Common myeloid progenitor, CD34-positive (primary cell): ENCODE measurements at regions not wholly inside any gene's neighbourhood (a gene's known extent, or its start where the extent isn't known, plus 50 kb on each side); places are given as distances from the start of the nearest gene placed in this dataset.

ENCODE experiments used
- CTCF ChIA-PET: fragments of 350-600 bp; sonication (Branson Sonifier 250); formaldehyde crosslinking; loops from one replicate; lab custom pipeline; 2021; ENCODE audit warnings: antibody characterized with exemption; lab: Charles Lee
- POLR2A ChIA-PET: fragments of 350-600 bp; sonication (Branson Sonifier 250); formaldehyde crosslinking; loops from one replicate; lab custom pipeline; 2021; ENCODE audit warnings: antibody characterized with exemption; lab: Charles Lee
- DNase-seq, 3 donors: peaks; one replicate each; pipeline versions ENCODE4 v3.0.0 to v3.0.0-alpha.2; 2013
- H3K27ac ChIP-seq, 2 experiments: 1 replicate in 1 of 2; 2 replicates in 1 of 2; pipeline ENCODE4 v1.7.0; 2013; ENCODE audit warnings: inconsistent platforms in 2 of 2, low read length in 2 of 2, mild to moderate bottlenecking in 2 of 2, low read depth in 1 of 2, moderate library complexity in 1 of 2; ENCODE audit not compliant: severe bottlenecking in 2 of 2, insufficient read depth in 1 of 2, poor library complexity in 1 of 2
- H3K27me3 ChIP-seq, 5 experiments: replicated peaks in 2 of 5; 1 replicate in 3 of 5; 2 replicates in 2 of 5; pipeline versions ENCODE4 v1.6.1 to v1.7.0; 2013; ENCODE audit warnings: low read length in 4 of 5, mild to moderate bottlenecking in 2 of 5, moderate library complexity in 2 of 5, inconsistent platforms in 1 of 5; ENCODE audit not compliant: insufficient read depth in 5 of 5, control insufficient read depth in 4 of 5
- H3K36me3 ChIP-seq, 4 experiments: 1 replicate in 2 of 4; 2 replicates in 2 of 4; pipeline versions ENCODE4 v1.6.1 to v1.7.0; 2013; ENCODE audit warnings: low read length in 3 of 4, control low read depth in 1 of 4, mild to moderate bottlenecking in 1 of 4; ENCODE audit not compliant: control insufficient read depth in 4 of 4, insufficient read depth in 4 of 4
- H3K4me1 ChIP-seq, 4 experiments: 1 replicate in 3 of 4; 2 replicates in 1 of 4; pipeline versions ENCODE4 v1.6.1 to v1.7.1; 2013; ENCODE audit warnings: low read length in 3 of 4, mild to moderate bottlenecking in 3 of 4, control low read depth in 1 of 4, inconsistent platforms in 1 of 4, moderate library complexity in 1 of 4; ENCODE audit not compliant: control insufficient read depth in 4 of 4, insufficient read depth in 4 of 4; ENCODE audit errors: control extremely low read depth in 1 of 4
- H3K4me3 ChIP-seq, 7 experiments: 1 replicate in 4 of 7; 2 replicates in 3 of 7; pipeline versions ENCODE4 v1.5.1 to v1.7.0; 2013; ENCODE audit warnings: mild to moderate bottlenecking in 7 of 7, low read length in 6 of 7, moderate library complexity in 6 of 7, inconsistent platforms in 2 of 7, low read depth in 2 of 7, control low read depth in 1 of 7; ENCODE audit not compliant: insufficient read depth in 4 of 7, control insufficient read depth in 1 of 7; ENCODE audit errors: extremely low read depth in 1 of 7
- H3K9me3 ChIP-seq, 5 experiments: 1 replicate in 4 of 5; 2 replicates in 1 of 5; pipeline versions ENCODE4 v1.6.1 to v1.7.1; 2013; ENCODE audit warnings: low read length in 4 of 5, mild to moderate bottlenecking in 2 of 5, inconsistent platforms in 1 of 5, low read depth in 1 of 5, moderate library complexity in 1 of 5; ENCODE audit not compliant: control insufficient read depth in 4 of 5, insufficient read depth in 2 of 5; ENCODE audit errors: control extremely low read depth in 1 of 5
- WGBS: methylation state at CpG from one replicate; pipeline ENCODE4 v1.1.5; 2013; ENCODE audit not compliant: insufficient coverage; 5-methylcytosine and 5-hydroxymethylcytosine counted together

DNA sequence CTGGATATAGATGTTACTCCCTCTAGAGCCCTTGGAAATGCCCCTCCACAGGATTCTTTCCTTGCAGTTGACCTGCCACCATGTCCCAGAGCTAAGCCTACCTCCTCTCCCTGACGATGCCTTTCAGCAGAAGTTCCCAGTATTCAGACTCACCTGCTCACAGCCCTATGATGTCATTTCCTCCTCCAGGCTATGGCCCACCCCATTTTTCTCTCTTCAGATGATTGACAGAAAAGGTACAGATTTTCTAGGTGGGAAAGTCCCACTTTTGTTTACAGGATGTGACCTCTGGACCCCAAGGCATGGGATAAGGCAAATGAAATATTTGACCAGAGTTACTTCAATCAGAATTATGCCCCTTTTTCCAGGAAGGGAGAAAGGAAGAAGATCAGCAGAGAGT lies 280.2 kb upstream of the PHYHIPL start:
- ChIA-PET POLR2A (no interaction called here), CTCF (no interaction called here)
- WGBS, result 57% methylated on average over 1 of the region's 1 CpG
- H3K36me3 ChIP-seq, result no peaks in the 10 kb centered on the region
- no peaks in the 10 kb centered on the region for H3K4me1 ChIP-seq
- H3K9me3 ChIP-seq, result no peaks in the 10 kb centered on the region
- no peaks in the 10 kb centered on the region for H3K27me3 ChIP-seq
- no peak overlapping the region for H3K4me3 ChIP-seq
- no peak overlapping the region for H3K27ac ChIP-seq
- DNase-seq, result no peak

DNA sequence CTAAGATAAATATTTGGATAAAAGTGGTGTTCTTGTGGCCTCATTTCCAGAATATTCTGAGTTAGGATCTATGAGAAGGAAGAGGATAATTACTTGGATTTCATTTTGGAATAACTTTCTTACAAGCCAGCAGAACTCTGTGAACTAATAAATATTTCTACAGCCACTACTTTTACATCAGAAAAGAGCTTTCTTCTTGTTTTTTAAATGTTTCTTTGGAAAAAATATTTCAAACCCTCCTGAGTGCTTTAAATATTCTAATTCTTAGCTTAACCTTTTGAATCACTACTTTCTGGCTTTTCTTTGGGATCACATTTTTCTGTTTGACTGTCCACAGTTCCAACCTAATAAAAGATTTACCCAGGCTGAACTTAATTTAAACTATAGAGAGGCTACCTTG lies 279.2 kb upstream of the PHYHIPL start:
- Histone ChIP-seq H3K27me3 (no peaks in the 10 kb centered on the region), H3K4me3 (no peak overlapping the region), H3K9me3 (no peaks in the 10 kb centered on the region), H3K36me3 (no peaks in the 10 kb centered on the region), H3K4me1 (no peaks in the 10 kb centered on the region), H3K27ac (no peak overlapping the region)
- CTCF ChIA-PET, result no interaction called here
- no peak for DNase-seq
- POLR2A ChIA-PET, result no interaction called here

DNA sequence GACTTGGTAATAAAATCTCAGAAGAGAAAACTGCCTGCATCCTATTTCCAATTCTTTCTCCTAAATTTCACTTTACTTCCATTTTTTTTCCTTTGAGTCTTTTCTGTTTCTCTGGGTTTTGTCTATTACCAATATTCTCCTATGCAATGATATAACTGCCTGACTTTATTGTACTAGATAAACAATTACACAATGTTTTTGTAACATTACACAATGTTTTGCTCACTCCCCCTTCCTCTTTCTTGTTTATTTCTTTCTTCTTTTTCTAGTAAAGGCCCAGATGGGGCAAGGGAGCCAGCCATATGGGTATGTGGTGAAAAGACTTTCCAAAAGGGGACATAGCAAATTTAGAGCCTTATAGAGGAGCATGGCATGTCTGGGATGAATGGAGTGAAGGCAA lies 278.7 kb upstream of the PHYHIPL start:
- no peaks in the 10 kb centered on the region for H3K9me3 ChIP-seq
- CTCF ChIA-PET, result no interaction called here
- H3K4me3 ChIP-seq, result no peak overlapping the region
- POLR2A ChIA-PET, result interaction anchor here (0.6 kb wide), 1 partner anchor 664 kb away, joined by 3 read pairs; no protein-coding TSS in a partner anchor
- no peak for DNase-seq
- H3K27me3 ChIP-seq, result no peaks in the 10 kb centered on the region
- H3K27ac ChIP-seq, result no peak overlapping the region
- no peaks in the 10 kb centered on the region for H3K36me3 ChIP-seq
- no peaks in the 10 kb centered on the region for H3K4me1 ChIP-seq

DNA sequence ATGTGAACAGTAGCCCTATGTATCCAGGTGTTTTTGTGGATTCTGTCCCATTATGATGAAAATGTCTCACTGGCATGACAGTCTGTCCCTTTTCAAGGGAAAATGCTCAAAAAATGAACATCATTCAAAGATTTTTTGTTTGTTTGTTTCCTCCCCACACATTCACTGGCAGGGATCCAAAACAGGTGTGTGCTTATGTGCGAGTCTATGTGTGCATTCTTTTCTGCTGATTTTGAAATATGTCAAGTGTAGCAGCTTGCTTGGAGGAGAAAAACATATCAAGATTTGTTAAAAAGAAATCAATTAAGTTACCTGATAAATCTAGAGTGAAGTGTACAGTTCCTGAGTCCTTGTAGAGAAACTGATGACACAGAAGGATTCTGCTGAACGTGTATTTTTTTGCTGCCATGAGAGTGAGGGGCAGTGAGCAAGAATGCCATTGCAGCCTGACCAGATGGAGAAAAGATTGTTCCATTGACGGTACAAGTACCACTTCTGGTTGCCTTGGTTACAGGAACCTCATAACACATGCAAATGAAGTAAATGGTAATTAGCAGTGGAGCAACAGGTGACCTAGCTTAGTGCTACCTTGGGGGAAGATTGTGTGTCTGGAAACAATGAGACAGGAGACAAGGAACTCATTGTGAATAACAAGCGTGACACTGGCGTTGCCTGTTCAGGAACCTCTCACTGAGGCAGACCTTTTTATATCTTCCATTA lies 277.4 kb upstream of the PHYHIPL start:
- Histone ChIP-seq H3K27me3 (no peaks in the 10 kb centered on the region), H3K4me1 (no peaks in the 10 kb centered on the region), H3K27ac (no peak overlapping the region), H3K36me3 (no peaks in the 10 kb centered on the region), H3K9me3 (no peaks in the 10 kb centered on the region), H3K4me3 (no peak overlapping the region)
- DNase-seq, result no peak
- ChIA-PET CTCF (interaction anchor here (0.6 kb wide), 1 partner anchor 15 kb away, joined by 3 read pairs; no protein-coding TSS in a partner anchor), POLR2A (no interaction called here)
- 96% methylated on average over 5 of the region's 5 CpGs for WGBS

DNA sequence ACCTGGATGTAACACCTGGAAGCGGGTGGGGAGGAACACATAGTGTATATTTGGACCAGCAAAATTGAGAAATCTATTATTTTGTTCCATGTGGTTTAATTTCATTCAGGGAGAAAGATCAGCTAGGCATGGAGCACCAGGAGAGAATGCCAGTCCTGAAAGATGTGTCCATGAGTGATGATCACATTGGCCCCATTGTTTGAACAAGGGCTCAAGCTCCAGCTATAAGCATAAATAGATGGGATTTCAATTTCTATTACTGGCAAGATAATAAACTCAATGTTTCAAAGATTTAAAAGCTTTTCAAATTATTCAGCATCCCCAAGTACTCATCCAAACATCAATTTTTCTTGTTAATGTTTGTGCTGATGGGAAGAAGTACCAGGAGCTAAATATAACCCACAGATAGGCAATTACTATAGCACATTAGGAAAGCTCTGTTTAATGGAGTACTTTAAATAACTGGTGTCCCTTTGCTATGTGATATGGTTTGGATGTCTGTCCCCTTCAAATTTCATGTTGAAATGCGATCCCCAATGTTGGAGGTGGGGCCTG lies 275.3 kb upstream of the PHYHIPL start:
- Histone ChIP-seq H3K27ac (no peak overlapping the region), H3K4me1 (no peaks in the 10 kb centered on the region), H3K4me3 (no peak overlapping the region), H3K9me3 (no peaks in the 10 kb centered on the region), H3K27me3 (no peaks in the 10 kb centered on the region), H3K36me3 (no peaks in the 10 kb centered on the region)
- 100% methylated on average over 2 of the region's 2 CpGs for WGBS
- DNase-seq, result no peak
- ChIA-PET CTCF (no interaction called here), POLR2A (no interaction called here)

DNA sequence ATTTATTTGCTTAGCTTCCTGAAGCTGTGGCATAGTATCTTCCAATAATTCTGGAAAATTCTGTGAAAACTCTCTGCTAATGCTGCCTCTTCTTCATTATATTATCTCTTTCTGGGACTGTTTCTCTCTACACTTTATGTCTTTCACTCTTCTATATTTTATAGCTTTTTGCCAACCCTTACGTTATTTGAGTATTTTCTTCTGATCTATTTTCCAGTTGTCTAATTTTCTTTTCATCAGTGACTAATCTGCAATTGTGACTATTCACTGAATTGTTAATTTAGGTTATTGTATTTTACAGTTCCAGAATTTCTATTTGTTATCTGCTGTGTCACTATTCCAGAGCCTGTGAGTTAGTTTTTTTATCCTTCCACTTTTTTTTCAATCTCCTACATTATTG lies 273.4 kb upstream of the PHYHIPL start:
- POLR2A ChIA-PET, result no interaction called here
- H3K27ac ChIP-seq, result no peak overlapping the region

DNA sequence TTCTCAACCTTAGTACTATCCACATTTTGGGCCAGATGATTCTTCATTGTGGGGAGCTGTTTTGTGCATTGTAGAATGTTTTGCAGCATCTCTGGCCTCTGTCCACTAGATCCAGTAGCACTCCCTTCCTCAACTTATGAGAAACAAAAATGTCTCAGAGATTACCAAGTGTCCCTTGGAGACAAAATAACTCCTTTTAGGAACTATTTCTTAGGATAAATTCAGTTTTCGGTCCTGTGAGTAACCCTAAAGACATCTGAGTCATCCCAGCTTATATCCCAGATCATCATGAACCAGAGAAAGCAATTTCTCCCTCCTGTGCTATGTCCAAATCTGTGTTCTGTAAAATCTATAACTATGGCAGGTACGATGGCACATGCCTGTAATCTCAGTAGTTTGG lies 266.6 kb upstream of the PHYHIPL start:
- WGBS, result 100% methylated on average over 2 of the region's 2 CpGs
- no peak overlapping the region for H3K27ac ChIP-seq
- H3K36me3 ChIP-seq, result no peaks in the 10 kb centered on the region
- no peak overlapping the region for H3K4me3 ChIP-seq
- H3K27me3 ChIP-seq, result peaks cover 0 to 2% (median 0%) of the 10 kb centered on the region in 5 experiments
- CTCF ChIA-PET, result no interaction called here
- no peak for DNase-seq
- POLR2A ChIA-PET, result no interaction called here
- H3K4me1 ChIP-seq, result no peaks in the 10 kb centered on the region
- peaks cover 0 to 2% (median 0%) of the 10 kb centered on the region in 5 experiments for H3K9me3 ChIP-seq

More for the DNA sequence above, 273.4 kb upstream of the PHYHIPL start:
- WGBS, result no CpG with 5 or more reads among the region's 1 CpG
- no peak overlapping the region for H3K4me3 ChIP-seq
- DNase-seq, result no peak
- peaks cover 0 to 1% (median 0%) of the 10 kb centered on the region in 5 experiments for H3K27me3 ChIP-seq
- H3K4me1 ChIP-seq, result no peaks in the 10 kb centered on the region
- no peaks in the 10 kb centered on the region for H3K36me3 ChIP-seq
- CTCF ChIA-PET, result no interaction called here
- no peaks in the 10 kb centered on the region for H3K9me3 ChIP-seq
